ENCODE measurements at regions not wholly inside any gene's neighbourhood (a gene's known extent, or its start where the extent isn't known, plus 50 kb on each side); places are given as distances from the start of the nearest gene placed in this dataset.

- intact Hi-C loops (cut with micrococcal nuclease; ENCODE audit: unreplicated experiment): no loop called here
- Histone ChIP-seq H3K36me3 (ENCODE audit: control insufficient read depth, insufficient read depth, low read length) (no peaks in the 10 kb centered on the region), H3K9me3 (peaks cover 12% of the 10 kb centered on the region; the same call in 1 of the 2 replicates), H3K4me1 (no peaks in the 10 kb centered on the region), H3K27me3 (replicated peaks; ENCODE audit: control insufficient read depth, insufficient read depth, low read length) (no peaks in the 10 kb centered on the region; the same call in none of the 2 replicates), H3K4me3 (ENCODE audit: low read depth, low read length) (no peak overlapping the region)
- no peak for TF ChIP-seq CTCF (IDR thresholded peaks at IDR 0.05; ENCODE audit: insufficient read depth in 1 of 2, low read depth in 1 of 2, low read length in 1 of 2, severe bottlenecking in 1 of 2, unreplicated experiment in 1 of 2)
- H3K27me3 Mint-ChIP-seq (ENCODE audit: insufficient read depth, unreplicated experiment): peaks cover 11% of the 10 kb centered on the region
- POLR2A ChIA-PET: no interaction called here
- H3K27ac Mint-ChIP-seq (ENCODE audit: unreplicated experiment): no peak overlapping the region
- no TSS peak for BruUV-seq (replicated peaks)
- CTCF ChIA-PET: no interaction called here
- no peaks in the 10 kb centered on the region for H3K4me1 Mint-ChIP-seq (ENCODE audit: low read depth, unreplicated experiment)
- no peak for DNase-seq
- H3K36me3 Mint-ChIP-seq (ENCODE audit: insufficient read depth, unreplicated experiment): no peaks in the 10 kb centered on the region
- H3K4me3 Mint-ChIP-seq (ENCODE audit: unreplicated experiment): no peak overlapping the region
- peaks cover 33% of the 10 kb centered on the region for H3K9me3 Mint-ChIP-seq (ENCODE audit: unreplicated experiment)
Measured at GRCh38 chr10:124270530-124271327, 148.0 kb downstream of the OAT start.

GRCh38 chr10:124268976-124269375 is 149.7 kb downstream of the OAT start:
- CTCF ChIA-PET: no interaction called here
- no peak overlapping the region for H3K4me3 ChIP-seq (ENCODE audit: low read depth, low read length)
- H3K36me3 ChIP-seq (ENCODE audit: control insufficient read depth, insufficient read depth, low read length): no peaks in the 10 kb centered on the region
- Mint-ChIP-seq H3K4me3 (ENCODE audit: unreplicated experiment) (no peak overlapping the region), H3K9me3 (ENCODE audit: unreplicated experiment) (peaks cover 23% of the 10 kb centered on the region), H3K4me1 (ENCODE audit: low read depth, unreplicated experiment) (no peaks in the 10 kb centered on the region), H3K36me3 (ENCODE audit: insufficient read depth, unreplicated experiment) (no peaks in the 10 kb centered on the region), H3K27me3 (ENCODE audit: insufficient read depth, unreplicated experiment) (peaks cover 20% of the 10 kb centered on the region), H3K27ac (ENCODE audit: unreplicated experiment) (no peak overlapping the region)
- no TSS peak for BruUV-seq (replicated peaks)
- no peaks in the 10 kb centered on the region; the same call in none of the 2 replicates for H3K27me3 ChIP-seq (replicated peaks; ENCODE audit: control insufficient read depth, insufficient read depth, low read length)
- intact Hi-C loops (cut with micrococcal nuclease; ENCODE audit: unreplicated experiment): no loop called here
- H3K4me1 ChIP-seq: no peaks in the 10 kb centered on the region
- DNase-seq: no peak
- peaks cover 9% of the 10 kb centered on the region; the same call in 1 of the 2 replicates for H3K9me3 ChIP-seq
- POLR2A ChIA-PET: no interaction called here
- no peak for TF ChIP-seq CTCF (IDR thresholded peaks at IDR 0.05; ENCODE audit: insufficient read depth in 1 of 2, low read depth in 1 of 2, low read length in 1 of 2, severe bottlenecking in 1 of 2, unreplicated experiment in 1 of 2)

- DNase-seq: no peak
- Histone ChIP-seq H3K9me3 (no peaks in the 10 kb centered on the region), H3K36me3 (ENCODE audit: control insufficient read depth, insufficient read depth, low read length) (no peaks in the 10 kb centered on the region), H3K4me1 (no peaks in the 10 kb centered on the region), H3K4me3 (ENCODE audit: low read depth, low read length) (no peak overlapping the region), H3K27me3 (replicated peaks; ENCODE audit: control insufficient read depth, insufficient read depth, low read length) (no peaks in the 10 kb centered on the region; the same call in none of the 2 replicates)
- Mint-ChIP-seq H3K9me3 (ENCODE audit: unreplicated experiment) (peaks cover 17% of the 10 kb centered on the region), H3K36me3 (ENCODE audit: insufficient read depth, unreplicated experiment) (no peaks in the 10 kb centered on the region), H3K4me1 (ENCODE audit: low read depth, unreplicated experiment) (no peaks in the 10 kb centered on the region), H3K27ac (ENCODE audit: unreplicated experiment) (no peak overlapping the region), H3K4me3 (ENCODE audit: unreplicated experiment) (no peak overlapping the region), H3K27me3 (ENCODE audit: insufficient read depth, unreplicated experiment) (peaks cover 24% of the 10 kb centered on the region)
- BruUV-seq (replicated peaks): no TSS peak
- ChIA-PET CTCF (no interaction called here), POLR2A (no interaction called here)
- no peak for TF ChIP-seq CTCF (IDR thresholded peaks at IDR 0.05; ENCODE audit: insufficient read depth in 1 of 2, low read depth in 1 of 2, low read length in 1 of 2, severe bottlenecking in 1 of 2, unreplicated experiment in 1 of 2)
- intact Hi-C loops (cut with micrococcal nuclease; ENCODE audit: unreplicated experiment): no loop called here
Measured at GRCh38 chr10:124267911-124268549, 150.7 kb downstream of the OAT start.
